Stimulated activated CD8-positive, alpha-beta memory T cell treated with anti-CD3 and anti-CD28 coated beads, Interleukin-15, amount 100 ng/mL, for 4 hours (primary cell): ENCODE measurements at regions not wholly inside any gene's neighbourhood (a gene's known extent, or its start where the extent isn't known, plus 50 kb on each side); places are given as distances from the start of the nearest gene placed in this dataset.

Experiments used
- DNase-seq, 2 donors: peaks; one replicate each; pipeline ENCODE4 v3.0.0-alpha.2; 2020; ENCODE audit warnings: low read depth in 2 of 2

DNA sequence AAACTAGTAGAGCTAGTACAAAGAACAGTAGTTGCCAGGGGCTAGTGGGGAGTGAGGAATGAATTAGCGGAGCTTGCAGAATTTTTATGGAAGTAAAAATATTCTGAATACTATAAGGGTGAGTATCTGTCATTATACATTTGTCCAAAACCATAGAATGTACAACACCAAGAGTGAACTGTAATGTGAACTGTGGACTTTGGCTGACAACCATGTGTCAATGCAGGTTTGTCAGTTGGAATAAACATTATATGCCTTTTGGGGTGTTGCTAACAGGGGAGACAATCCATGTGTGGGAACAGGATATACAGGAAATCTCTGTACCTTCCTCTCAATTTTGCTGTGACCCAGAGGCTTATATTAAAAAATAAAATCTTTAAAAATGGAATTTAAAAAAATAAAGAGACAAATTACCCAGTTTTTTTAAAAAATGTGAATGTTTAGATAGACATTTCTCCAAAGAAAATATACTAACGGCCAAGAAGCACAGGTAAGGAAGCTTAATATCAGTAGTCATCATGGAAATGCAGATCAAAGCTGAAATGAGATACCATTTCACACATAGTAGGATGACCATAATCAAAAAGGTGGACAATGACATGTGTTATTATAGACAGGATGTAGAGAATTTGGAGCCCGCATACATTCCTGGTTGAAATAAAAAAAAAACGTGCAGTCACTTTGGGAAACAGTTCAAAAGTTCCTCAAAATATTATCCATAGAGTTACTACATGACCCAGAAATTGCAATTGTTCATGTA is 899.8 kb downstream of the RAB28 start:
- DNase-seq, result no peak

GRCh38 chr4:12583275-12583674 is 900.9 kb downstream of the RAB28 start:
- no peak for DNase-seq

GRCh38 chr4:12580787-12581186 is 903.4 kb downstream of the RAB28 start:
- DNase-seq, result no peak

DNA sequence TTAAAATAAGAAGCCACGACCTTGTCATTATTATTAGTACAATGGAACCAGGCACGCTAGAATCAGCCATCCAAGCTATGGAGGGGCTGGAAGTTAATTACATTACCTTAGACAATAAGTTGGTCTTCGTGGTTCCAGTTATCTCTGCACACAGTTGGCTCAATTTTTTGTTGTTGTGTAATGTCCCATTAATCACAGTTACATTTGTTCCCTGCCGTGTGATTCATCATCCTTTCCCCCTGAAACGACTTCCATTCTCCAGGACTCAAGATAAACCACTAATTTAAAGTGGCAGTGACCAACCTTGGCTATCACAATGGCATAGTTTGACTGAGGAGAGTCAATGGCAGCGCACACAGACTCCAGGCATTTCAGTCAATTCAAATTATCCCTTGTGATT is 905.0 kb downstream of the RAB28 start:
- DNase-seq, result no peak

- no peak for DNase-seq
Observed at GRCh38 chr4:12576409-12576808, 907.7 kb downstream of the RAB28 start.

DNA sequence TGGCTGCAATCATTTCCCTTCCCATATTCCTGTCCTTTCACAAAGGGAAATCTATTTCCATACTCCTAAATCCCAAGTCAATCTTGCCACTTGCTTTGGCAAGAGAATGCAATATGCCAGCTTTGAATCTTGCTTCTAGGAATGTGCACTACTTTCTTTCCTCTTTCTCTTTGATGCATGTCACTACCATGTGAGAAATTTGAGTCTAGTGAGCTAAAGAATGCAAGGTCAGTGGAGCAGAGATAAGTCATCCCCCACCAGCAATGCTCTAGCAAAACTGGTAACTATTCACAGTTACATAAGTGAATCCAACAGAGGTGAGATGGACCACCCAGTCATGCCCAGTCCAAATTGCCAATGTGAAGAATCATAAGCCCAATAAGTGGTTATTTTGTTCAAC is 910.4 kb downstream of the RAB28 start:
- no peak for DNase-seq

DNA sequence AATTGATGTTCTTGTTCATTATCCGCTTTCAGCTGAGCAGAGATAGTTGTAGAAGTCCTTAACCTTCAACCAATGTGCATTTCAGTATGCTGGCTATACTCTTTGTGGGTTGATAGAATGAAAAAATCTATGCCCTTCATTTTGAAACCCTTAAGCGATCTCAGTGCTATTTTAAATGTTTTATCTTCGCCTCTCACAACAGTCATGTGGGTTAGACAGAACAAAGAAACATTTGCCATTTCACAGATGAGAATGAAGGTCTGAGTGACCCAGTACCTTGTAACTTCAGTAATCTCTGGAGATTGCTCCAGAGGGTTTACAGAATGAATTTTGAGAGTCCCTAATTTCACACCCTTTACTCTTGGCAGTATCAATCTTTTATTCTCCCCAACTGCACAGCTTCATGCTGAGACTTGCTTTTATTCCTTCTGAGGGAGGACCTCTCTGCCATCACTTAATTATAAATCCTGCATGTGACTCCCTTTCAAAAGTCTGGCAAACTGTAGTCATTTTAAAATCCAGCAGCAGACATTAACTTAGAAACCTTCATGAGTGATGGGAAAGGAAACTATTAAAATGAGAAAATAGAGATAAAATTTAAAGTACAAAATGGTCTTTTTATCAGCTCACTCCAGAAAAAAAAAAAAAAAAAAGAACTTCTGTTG is 921.5 kb downstream of the RAB28 start:
- no peak for DNase-seq

- no peak for DNase-seq
Observed at GRCh38 chr4:12562021-12562420, 922.1 kb downstream of the RAB28 start.

- no peak for DNase-seq
Observed at GRCh38 chr4:12555011-12555410, 929.1 kb downstream of the RAB28 start.

DNA sequence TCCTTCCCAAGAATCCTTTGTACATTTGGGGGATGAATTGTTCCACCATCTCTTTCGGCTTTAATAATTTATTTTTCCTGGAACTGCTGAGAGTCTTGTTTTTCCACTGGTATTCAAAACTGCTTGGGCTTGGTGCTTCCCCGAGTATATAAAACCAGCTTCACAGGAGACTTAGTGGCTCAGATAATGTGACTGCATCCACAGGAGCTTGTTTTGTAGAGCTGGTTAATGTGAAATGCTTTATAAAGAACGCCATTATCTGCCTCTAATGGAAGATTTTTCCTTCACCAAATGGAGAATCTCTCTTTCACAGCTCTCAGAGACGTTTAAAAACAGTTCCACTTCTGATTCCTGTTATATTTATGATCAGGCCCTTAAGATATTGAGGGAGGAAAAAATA is 935.5 kb downstream of the RAB28 start:
- no peak for DNase-seq

- no peak for DNase-seq
Observed at GRCh38 chr4:12545812-12546211, 938.3 kb downstream of the RAB28 start.

DNA sequence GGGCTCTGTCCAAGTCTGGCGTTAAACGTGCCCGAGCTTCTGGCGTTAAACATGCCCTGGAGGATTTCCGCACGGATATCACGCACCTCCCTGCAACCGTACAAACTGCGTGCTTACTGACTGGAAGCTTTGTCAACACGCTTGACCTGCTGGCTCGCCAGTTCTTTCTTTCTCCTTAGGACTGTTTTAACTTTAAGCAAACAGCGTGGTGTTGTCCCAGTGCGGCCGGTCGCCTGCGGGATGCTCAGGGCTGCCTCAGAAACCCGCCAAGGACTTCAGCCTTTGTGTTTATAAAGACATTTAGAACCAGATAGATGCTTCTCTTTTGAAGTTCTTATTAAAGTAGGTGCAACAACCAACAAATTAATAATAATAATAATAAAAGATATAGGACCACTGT is 946.0 kb downstream of the RAB28 start:
- no peak for DNase-seq

- DNase-seq, result no peak
Observed at GRCh38 chr4:12534684-12535083, 949.5 kb downstream of the RAB28 start.

- DNase-seq, result no peak
Observed at GRCh38 chr4:12519426-12519825, 964.7 kb downstream of the RAB28 start.

GRCh38 chr4:12507868-12508481 is 976.2 kb downstream of the RAB28 start:
- no peak for DNase-seq

DNA sequence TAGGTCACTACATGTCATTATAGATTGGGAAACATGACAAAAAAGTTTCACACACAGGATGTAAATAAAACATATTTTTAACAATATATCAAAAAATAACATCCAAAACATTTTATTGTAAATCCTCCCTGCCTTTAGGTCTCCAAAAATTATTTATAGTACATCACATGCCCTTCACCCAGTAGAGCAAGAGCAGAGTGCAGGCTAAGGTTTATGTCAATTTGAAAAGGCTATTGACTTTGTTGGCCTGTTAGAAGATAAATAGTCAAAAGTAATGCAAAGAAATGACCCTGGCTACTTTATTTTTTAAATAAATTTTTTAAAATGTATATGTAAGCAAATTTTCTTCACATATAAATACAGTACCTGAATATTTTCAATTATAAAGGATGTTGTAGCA is 983.7 kb downstream of the RAB28 start:
- no peak for DNase-seq

- no peak for DNase-seq
Observed at GRCh38 chr4:12499693-12500092, 984.4 kb downstream of the RAB28 start.

- DNase-seq, result no peak
Observed at GRCh38 chr4:12495211-12495610, 988.9 kb downstream of the RAB28 start.

- DNase-seq, result no peak
Observed at GRCh38 chr4:12492730-12493393, 991.3 kb downstream of the RAB28 start.

- no peak for DNase-seq
Observed at GRCh38 chr4:12488672-12489071, 995.5 kb downstream of the RAB28 start.

DNA sequence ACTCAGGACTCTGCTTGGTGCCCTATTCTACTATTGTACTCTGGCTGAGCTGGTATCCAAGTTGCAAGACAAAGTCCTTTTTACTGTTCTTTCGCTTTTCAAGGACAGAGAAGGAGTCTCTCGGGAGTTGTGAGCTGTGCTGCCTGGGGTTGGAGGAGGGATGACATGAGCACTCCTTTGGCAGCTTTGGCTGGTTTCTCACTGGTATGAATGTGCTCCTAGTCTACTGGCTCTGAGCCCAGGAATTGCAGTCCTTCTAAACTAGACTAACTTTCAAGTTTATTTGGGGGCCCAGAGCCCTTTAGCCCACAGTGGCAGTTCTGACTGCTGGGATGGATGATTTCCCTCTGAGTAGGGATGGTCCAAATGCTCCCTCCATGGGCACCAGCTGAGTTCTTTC is 997.1 kb downstream of the RAB28 start:
- DNase-seq, result no peak

DNA sequence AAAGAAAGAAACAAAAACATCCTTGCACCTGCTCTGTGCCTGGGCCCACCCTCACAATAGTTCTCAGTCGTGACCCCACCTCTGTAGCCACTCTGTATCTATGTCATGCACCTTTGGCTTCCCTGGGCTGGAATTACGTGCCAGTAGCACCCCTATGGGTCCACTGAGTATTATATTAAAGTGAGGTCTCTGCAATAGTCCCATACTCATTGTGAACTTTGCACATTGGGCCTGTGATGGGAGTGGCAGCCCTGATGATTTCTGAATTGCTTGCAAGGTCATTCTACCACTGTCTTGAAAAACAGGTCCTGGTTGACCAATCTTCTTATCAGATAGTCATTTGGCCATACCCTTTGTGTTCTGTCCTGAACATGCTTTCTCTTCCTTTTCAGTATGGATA is 1012.1 kb downstream of the RAB28 start:
- no peak for DNase-seq

DNA sequence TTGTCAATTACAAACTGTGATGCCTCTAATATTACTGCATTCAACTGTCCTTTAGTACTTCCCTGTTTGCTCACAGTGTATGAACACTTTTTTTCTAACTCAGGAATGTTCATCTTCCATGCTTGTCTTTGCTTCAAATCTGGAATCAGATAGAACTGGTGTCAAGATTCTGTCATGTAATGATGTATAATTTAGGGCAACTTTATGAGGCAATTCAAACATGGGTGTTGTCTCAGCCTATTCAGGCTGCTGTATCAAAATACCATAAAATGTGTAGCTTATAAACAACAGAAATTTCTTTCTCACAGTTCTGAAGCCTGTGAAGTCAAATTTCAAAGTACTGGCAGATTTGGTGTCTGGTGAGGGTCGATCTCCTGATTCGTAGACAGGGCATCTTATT is 1012.9 kb downstream of the RAB28 start:
- no peak for DNase-seq
